ENCODE measurements at regions not wholly inside any gene's neighbourhood (a gene's known extent, or its start where the extent isn't known, plus 50 kb on each side); places are given as distances from the start of the nearest gene placed in this dataset.

DNA sequence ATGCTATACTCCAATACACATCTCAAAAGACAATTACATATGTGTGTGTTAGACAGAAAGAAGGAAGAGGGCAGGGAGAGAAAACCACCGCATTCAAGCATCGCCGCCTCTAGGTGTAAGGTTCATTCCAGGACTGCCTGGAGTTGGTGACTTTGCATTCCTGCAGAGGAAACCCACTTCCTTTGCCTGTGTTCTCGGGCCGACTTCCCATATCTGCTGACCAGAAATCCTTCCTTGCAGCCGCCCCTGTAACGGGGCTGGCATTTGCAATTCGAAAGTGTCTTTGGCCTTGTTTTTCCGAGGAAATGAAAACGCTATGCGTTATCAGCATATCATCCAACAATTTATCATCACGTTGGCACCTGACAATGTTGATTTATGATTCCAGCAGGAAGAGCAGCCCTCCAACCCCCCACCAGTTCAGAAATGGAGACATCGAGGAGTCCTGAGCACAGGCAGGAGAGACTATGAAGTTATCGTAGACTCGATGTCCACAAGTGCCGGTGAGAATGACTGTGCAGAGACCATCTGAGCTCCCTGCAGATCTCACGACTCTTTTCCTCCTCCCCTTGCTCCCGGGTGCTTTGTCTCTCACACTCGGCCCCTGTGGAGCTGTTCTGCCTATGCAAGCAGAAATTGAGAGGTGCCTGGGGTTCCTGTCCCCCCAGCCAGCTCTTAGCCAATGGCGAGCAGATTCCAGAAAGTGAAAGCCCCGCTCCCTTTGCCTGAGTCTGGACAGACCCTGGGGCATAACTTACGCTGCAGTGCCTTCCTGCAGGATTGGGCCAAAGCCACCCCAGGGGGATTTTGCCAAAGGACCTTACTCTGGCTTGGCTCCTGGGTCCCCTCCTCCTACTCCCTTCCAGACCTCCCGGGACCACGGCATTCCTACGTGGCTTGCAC lies 68.9 kb upstream of the FOXK1 start:
- peak; percentile 58 for DNase-seq (ENCODE audit: low read depth)

DNA sequence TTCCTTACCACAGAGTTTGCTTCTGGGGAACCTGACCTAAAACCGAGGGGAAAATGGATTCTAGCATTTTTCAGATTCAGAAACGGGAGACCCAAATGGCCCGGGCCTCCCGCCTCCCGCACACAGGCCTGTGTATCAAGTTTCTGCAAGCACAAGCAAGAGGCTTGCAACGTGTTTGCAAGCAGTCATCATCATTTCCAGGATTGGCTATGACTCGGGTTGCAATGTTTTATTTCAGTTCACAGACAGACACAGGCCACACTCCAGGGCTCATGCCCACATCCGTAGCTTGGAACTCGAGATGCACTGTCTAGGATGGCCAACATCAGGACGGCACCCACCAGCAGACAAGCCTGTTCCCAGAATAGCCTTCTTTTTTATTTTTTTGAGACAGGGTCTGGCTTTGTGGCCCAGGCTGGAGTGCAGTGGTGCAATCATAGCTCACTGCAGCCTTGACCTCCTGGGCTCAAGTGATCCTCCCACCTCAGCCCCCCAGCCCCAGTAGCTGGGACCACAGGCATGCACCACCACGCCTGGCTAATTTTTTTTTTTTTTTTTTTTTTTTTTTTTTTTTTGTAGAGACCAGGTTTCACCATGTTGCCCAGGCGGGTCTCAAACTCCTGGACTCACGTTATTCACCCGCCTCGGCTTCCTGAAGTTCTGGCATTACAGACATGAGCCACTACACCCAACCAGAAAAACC lies 68.1 kb upstream of the FOXK1 start:
- DNase-seq (ENCODE audit: low read depth): peak; percentile 46

DNA sequence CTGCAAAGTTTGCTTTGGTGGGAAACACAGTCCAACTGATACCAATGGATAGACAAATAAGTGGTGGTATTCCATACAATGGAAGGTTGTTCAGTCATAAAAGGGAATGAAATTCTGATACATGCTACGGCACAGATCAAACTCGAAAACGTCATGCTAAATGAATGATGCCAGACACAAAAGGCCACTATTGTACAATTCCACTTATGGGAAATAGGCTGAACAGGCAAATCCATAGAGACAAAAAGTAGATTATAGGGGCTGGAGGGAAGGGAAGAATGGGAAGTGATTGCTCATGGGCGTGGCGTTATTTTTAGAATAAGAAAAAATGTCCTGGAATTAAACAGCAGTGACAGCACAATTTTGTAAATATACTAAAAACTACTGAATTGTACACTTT lies 66.0 kb upstream of the FOXK1 start:
- DNase-seq (ENCODE audit: low read depth): no peak

DNA sequence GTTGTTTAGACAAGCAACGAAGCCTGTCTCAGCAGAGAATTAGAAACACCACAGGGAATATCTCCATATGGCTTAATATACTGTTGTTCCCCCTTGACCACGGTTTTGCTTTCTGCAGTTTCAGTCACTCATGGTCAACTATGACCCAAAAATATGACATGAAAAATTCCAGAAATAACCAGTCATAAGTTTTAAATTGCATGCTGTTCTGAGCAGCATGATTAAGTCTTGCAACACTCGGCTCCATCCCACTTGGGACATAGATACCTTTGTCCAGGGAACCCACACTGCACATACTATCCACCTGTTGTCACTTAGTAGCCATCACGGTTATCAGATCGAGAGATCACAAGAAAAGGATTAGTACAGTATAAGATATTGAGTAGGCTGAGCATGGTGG lies 60.7 kb upstream of the FOXK1 start:
- no peak for DNase-seq (ENCODE audit: low read depth)

DNA sequence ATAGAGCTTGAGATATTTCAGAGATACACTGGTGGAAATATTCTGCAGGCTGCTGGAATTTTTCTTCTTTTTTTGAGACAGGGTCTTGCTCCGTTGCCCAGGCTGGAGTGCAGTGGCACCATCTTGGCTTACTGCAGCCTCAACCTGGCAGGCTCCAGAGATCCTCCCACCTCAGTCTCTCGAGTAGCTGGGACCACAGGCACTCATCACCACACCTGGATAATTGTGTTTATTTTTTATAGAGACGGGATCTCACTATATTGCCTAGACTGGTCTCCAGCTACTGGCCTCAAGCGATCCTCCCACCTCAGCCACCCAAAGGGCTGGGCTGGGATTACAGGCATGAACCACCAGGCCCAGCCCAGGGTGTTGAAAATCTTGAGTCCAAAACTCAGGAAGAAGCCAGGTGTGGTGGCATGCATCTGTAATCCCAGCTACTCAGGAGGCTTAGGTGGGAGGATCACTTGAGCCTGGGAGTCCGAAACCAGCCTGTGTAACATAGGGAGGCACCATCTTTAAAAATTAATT lies 55.7 kb upstream of the FOXK1 start:
- no peak for DNase-seq (ENCODE audit: low read depth)

DNA sequence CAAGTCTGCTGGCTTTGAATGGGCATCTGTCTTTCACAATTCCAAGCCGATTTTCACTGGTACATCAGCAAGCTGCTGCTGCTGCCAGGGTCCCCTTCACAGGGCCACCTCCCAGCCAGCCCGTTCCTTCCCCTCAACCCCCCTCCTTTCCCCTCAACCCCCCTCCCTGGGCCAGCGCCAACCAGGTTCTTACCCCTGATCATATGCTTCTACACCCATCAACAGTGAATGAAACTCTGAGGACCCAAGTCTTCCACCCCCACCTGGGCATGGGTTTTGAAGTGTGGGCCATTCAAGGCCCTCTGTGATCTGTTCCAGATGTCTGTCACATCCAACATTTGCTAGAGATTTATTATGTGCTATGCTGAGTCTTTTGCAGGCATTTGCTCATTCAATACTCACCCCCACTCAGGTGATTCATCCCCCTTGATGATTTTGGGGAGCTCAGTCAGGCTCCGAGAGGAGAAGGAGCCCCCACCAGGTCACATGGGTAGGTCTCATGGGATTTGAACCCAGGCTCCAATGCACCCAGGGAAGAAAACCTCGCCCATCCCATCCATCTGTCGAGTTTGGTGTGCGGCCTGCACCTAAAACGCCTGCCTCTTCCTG lies 52.7 kb upstream of the FOXK1 start:
- no peak for DNase-seq (ENCODE audit: low read depth)

DNA sequence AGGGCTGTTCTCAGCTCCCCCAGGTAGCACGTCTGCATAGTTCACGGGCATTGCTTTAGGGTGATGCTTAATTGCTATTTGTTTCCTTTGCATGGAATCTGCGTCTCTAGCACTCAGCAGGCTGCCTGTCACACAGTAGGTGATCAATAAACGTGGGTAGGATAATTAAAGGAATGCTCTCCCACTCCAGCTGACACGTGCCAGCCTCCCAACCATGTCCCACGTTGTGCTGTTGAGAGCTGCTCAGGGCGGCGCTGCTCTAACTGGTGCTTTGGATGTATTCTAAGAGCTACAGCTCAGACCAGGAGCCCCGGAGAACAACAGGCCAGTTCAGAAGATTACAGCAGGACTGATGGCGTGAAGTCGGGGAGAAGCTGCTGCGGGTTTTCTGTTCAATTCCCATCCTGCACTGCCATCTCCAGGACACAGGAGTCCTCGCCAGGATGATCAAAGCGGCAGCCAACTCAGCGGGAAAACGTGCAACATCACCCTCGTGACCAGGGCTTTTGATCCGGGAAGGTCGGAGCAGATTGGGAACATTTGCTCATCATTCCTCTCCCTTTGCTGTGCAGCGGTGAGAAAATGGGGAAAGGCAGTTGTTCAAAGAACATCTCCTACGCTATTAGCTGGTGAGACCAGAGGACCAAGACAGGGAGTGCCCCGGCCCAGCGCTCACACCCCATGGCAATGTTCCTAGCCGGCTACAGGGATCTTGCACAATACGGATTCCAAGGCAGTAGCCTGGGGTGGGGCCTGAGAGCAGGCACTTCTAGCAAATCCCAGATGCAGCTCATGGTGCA lies 50.5 kb upstream of the FOXK1 start:
- peak; percentile 84 for DNase-seq (ENCODE audit: low read depth)

Measured in renal cortical epithelial cell (primary cell).